SK-N-MC (cell line): ENCODE measurements at regions not wholly inside any gene's neighbourhood (a gene's known extent, or its start where the extent isn't known, plus 50 kb on each side); places are given as distances from the start of the nearest gene placed in this dataset.
"Not testable (repeated sequence)": the region's sequence is repeated elsewhere in the genome, so short reads cannot be mapped to it uniquely, and the experiment has no call there.

ENCODE experiments used
- DNase-seq: peaks from one replicate; pipeline ENCODE4 v3.0.0-alpha.2; 2011; ENCODE audit warnings: low read depth, low spot score
- H3K27ac ChIP-seq: fragments of 200-600 bp; sonication (generic); 2 replicates; pipeline ENCODE4 v1.5.1; 2016; ENCODE audit warnings: mixed run types
- H3K36me3 ChIP-seq: fragments of 200-600 bp; sonication (generic); 2 replicates; pipeline ENCODE4 v1.6.1; 2017; ENCODE audit warnings: antibody characterized with exemption, low read length, mixed read lengths; ENCODE audit not compliant: insufficient read depth
- H3K4me3 ChIP-seq: fragments of 200-600 bp; sonication (generic); 2 replicates; pipeline ENCODE4 v1.5.1; 2016
- H3K9ac ChIP-seq: fragments of 200-600 bp; sonication (generic); 2 replicates; pipeline ENCODE4 v1.8.0; 2017; ENCODE audit warnings: mixed run types, mixed read lengths; ENCODE audit not compliant: insufficient read length
- H3K9me3 ChIP-seq: fragments of 200-600 bp; sonication (generic); 2 replicates; pipeline ENCODE4 v1.6.1; 2017; ENCODE audit warnings: low read depth, mild to moderate bottlenecking, antibody characterized with exemption, low read length, moderate library complexity, mixed read lengths
- EZH2 ChIP-seq: fragments of 200-600 bp; sonication (generic); IDR thresholded peaks from one replicate; pipeline ENCODE4 v1.6.1; 2017; ENCODE audit warnings: antibody characterized with exemption
- FOXP2 ChIP-seq: optimal IDR thresholded peaks from 2 replicates; pipeline ENCODE3; 2011; ENCODE audit warnings: mild to moderate bottlenecking, moderate library complexity; ENCODE audit not compliant: insufficient read depth; ENCODE audit errors: extremely low read length, control extremely low read depth
- POLR2AphosphoS5 ChIP-seq: IDR thresholded peaks from 2 replicates; pipeline ENCODE4 v1.6.1; 2012; ENCODE audit warnings: mild to moderate bottlenecking, low read depth, low read length, borderline replicate concordance

GRCh38 chr18:30622104-30622503 is 420.4 kb downstream of the DSC3 start:
- Histone ChIP-seq H3K36me3 (no peaks in the 10 kb centered on the region), H3K27ac (no peak overlapping the region), H3K9ac (no peak overlapping the region), H3K4me3 (no peak overlapping the region), H3K9me3 (no peaks in the 10 kb centered on the region)
- DNase-seq = no peak
- TF ChIP-seq FOXP2 = no peak
- TF ChIP-seq POLR2AphosphoS5 = no peak
- TF ChIP-seq EZH2 = no peak

DNA sequence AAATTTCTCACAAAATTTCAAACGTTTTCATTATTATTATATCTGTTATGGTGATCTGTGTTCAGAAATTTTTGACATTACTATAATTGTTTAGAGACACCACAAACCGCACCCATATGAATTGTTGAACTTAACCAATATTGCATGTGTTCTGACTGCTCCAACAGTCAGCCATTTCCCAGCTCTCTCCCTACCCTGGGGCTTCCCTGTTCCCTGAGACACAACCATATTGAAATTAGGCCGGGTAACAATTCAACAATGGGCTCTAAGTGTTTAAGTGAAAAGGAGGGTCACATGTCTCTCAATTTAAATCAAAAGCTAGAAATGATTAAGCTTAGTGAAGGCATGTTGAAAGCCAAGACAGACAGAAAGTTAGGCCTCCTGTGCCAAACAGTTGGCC is 424.0 kb downstream of the DSC3 start:
- no peak overlapping the region for H3K4me3 ChIP-seq
- no peak for DNase-seq
- H3K9ac ChIP-seq = no peak overlapping the region
- no peak overlapping the region for H3K27ac ChIP-seq
- no peaks in the 10 kb centered on the region for H3K9me3 ChIP-seq
- no peak for TF ChIP-seq FOXP2
- no peak for TF ChIP-seq EZH2
- no peak for TF ChIP-seq POLR2AphosphoS5
- no peaks in the 10 kb centered on the region for H3K36me3 ChIP-seq

GRCh38 chr18:30616414-30616813 is 426.1 kb downstream of the DSC3 start:
- H3K9ac ChIP-seq = no peak overlapping the region
- no peak for TF ChIP-seq POLR2AphosphoS5
- TF ChIP-seq FOXP2 = no peak
- TF ChIP-seq EZH2 = no peak
- H3K4me3 ChIP-seq = no peak overlapping the region
- H3K9me3 ChIP-seq = no peaks in the 10 kb centered on the region
- DNase-seq = no peak
- no peaks in the 10 kb centered on the region for H3K36me3 ChIP-seq
- no peak overlapping the region for H3K27ac ChIP-seq

DNA sequence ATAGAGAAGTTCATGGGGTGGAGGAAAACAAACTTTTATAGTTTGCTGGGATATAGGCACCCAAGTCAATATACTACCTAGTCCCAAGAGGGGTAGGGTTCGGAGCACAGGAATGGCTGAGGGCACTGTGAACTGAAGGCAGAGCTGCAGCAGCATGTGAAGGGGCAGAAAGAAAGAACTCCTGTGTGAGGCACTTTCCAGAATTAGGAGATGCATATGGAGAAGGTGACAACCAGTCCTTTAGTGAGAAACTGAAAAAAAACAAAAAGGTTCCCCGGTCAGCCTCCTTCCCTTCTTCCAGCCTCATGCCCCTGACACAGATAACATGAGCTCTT is 429.1 kb downstream of the DSC3 start:
- no peak for DNase-seq
- no peaks in the 10 kb centered on the region for H3K9me3 ChIP-seq
- H3K36me3 ChIP-seq = no peaks in the 10 kb centered on the region
- no peak overlapping the region for H3K9ac ChIP-seq
- H3K4me3 ChIP-seq = no peak overlapping the region
- TF ChIP-seq FOXP2 (no peak), EZH2 (no peak), POLR2AphosphoS5 (no peak)
- H3K27ac ChIP-seq = no peak overlapping the region

DNA sequence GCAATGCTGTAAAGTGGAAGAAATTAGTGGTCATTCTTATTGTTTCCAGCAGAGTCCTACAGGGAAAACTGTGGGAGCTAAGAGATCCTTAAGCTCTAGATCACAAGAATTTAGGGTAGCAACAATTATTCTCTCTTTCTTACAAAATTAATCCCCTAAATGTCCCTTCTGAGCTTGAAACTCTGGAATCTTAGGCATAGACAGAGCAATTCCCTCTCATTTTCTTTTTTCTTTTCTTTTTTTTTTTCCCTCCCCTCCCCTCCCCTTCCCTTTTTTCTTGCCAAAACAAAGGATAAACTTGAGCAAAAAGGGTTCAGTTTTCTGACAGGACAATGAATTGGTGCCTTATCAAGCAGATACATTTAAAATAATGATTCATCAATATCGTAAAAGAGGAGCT is 441.0 kb downstream of the DSC3 start:
- Histone ChIP-seq H3K4me3 (no peak overlapping the region), H3K9me3 (no peaks in the 10 kb centered on the region), H3K9ac (no peak overlapping the region), H3K27ac (no peak overlapping the region), H3K36me3 (no peaks in the 10 kb centered on the region)
- DNase-seq = no peak
- TF ChIP-seq FOXP2 (no peak), POLR2AphosphoS5 (no peak), EZH2 (no peak)

GRCh38 chr18:30597202-30597601 is 445.3 kb downstream of the DSC3 start:
- no peak overlapping the region for H3K27ac ChIP-seq
- no peaks in the 10 kb centered on the region for H3K36me3 ChIP-seq
- TF ChIP-seq EZH2 (no peak), FOXP2 (no peak), POLR2AphosphoS5 (no peak)
- no peak overlapping the region for H3K4me3 ChIP-seq
- no peaks in the 10 kb centered on the region for H3K9me3 ChIP-seq
- H3K9ac ChIP-seq = no peak overlapping the region
- DNase-seq = no peak

- Histone ChIP-seq H3K4me3 (no peak overlapping the region), H3K27ac (no peak overlapping the region), H3K9me3 (no peaks in the 10 kb centered on the region), H3K9ac (no peak overlapping the region), H3K36me3 (no peaks in the 10 kb centered on the region)
- DNase-seq = no peak
- TF ChIP-seq POLR2AphosphoS5 = no peak
- no peak for TF ChIP-seq EZH2
- no peak for TF ChIP-seq FOXP2
These were observed 445.9 kb downstream of the DSC3 start for GRCh38 chr18:30596635-30597034.

GRCh38 chr18:30595942-30596341 is 446.6 kb downstream of the DSC3 start:
- Histone ChIP-seq H3K27ac (no peak overlapping the region), H3K36me3 (no peaks in the 10 kb centered on the region), H3K9ac (no peak overlapping the region), H3K9me3 (no peaks in the 10 kb centered on the region), H3K4me3 (no peak overlapping the region)
- DNase-seq = no peak
- TF ChIP-seq POLR2AphosphoS5 (no peak), EZH2 (no peak), FOXP2 (no peak)

DNA sequence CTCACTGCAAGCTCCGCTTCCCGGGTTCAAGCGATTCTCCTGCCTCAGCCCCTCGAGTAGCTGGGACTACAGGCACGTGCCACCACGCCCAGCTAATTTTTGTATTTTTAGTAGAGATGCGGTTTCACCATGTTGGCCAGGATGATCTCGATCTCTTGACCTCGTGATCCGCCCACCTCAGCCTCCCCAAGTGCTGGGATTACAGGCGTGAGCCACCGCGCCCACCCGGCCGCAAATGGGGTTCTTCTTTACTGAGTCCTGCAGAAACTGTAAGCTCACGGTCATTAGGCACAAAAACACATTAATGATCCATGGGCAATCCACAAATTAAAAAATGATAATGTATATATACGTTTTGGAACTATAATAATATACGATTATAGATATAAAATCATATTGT is 447.6 kb downstream of the DSC3 start:
- not testable (repeated sequence) for H3K4me3 ChIP-seq, H3K36me3 ChIP-seq, H3K9ac ChIP-seq, H3K27ac ChIP-seq, H3K9me3 ChIP-seq, DNase-seq

GRCh38 chr18:30591462-30591861 is 451.1 kb downstream of the DSC3 start:
- no peak for DNase-seq
- no peaks in the 10 kb centered on the region for H3K36me3 ChIP-seq
- H3K4me3 ChIP-seq = no peak overlapping the region
- H3K27ac ChIP-seq = no peak overlapping the region
- TF ChIP-seq EZH2 (no peak), POLR2AphosphoS5 (no peak), FOXP2 (no peak)
- H3K9me3 ChIP-seq = no peaks in the 10 kb centered on the region
- no peak overlapping the region for H3K9ac ChIP-seq

DNA sequence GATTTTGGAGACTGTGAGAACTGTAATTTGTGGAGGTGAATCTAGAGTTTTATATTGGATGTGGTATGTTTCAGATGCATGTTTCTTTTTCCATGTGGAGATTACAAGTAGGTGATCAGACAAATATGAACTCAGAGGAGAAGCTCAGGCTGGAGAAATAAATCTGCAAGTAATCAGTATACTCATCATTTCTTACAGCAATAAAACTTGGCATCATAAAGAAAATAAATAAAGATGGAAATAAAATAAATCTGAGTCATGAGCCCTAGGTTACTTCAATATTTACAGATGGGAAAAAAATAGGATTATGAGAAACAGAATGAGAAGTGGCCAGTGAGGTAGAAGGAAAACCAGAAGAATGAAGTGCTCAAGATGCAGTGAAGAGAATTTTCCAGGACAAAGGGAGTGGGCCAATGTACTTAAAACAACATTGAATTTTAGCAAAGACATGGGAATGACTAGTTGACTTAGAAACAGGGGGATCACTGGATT is 453.8 kb downstream of the DSC3 start:
- no peak overlapping the region for H3K4me3 ChIP-seq
- H3K9me3 ChIP-seq = no peaks in the 10 kb centered on the region
- no peak for DNase-seq
- no peak for TF ChIP-seq FOXP2
- TF ChIP-seq EZH2 = no peak
- TF ChIP-seq POLR2AphosphoS5 = no peak
- H3K36me3 ChIP-seq = no peaks in the 10 kb centered on the region
- no peak overlapping the region for H3K27ac ChIP-seq
- no peak overlapping the region for H3K9ac ChIP-seq
